ENCODE measurements at regions not wholly inside any gene's neighbourhood (a gene's known extent, or its start where the extent isn't known, plus 50 kb on each side); places are given as distances from the start of the nearest gene placed in this dataset.

- TF ChIP-seq, protein P1, sequence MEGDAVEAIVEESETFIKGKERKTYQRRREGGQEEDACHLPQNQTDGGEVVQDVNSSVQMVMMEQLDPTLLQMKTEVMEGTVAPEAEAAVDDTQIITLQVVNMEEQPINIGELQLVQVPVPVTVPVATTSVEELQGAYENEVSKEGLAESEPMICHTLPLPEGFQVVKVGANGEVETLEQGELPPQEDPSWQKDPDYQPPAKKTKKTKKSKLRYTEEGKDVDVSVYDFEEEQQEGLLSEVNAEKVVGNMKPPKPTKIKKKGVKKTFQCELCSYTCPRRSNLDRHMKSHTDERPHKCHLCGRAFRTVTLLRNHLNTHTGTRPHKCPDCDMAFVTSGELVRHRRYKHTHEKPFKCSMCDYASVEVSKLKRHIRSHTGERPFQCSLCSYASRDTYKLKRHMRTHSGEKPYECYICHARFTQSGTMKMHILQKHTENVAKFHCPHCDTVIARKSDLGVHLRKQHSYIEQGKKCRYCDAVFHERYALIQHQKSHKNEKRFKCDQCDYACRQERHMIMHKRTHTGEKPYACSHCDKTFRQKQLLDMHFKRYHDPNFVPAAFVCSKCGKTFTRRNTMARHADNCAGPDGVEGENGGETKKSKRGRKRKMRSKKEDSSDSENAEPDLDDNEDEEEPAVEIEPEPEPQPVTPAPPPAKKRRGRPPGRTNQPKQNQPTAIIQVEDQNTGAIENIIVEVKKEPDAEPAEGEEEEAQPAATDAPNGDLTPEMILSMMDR (IDR thresholded peaks at IDR 0.05; ENCODE audit: low read depth, low read length): no peak
- DNase-seq (ENCODE audit: low read depth in 2 of 2): no peak
- H3K4me3 ChIP-seq (replicated peaks in 1 of 2; ENCODE audit: low read depth in 2 of 2, low read length in 2 of 2): no peak overlapping the region
Observed at GRCh38 chr2:19787134-19787533, 114.6 kb downstream of the TTC32 start.

- TF ChIP-seq, protein P1 (IDR thresholded peaks at IDR 0.05; ENCODE audit: low read depth, low read length): no peak
- H3K4me3 ChIP-seq (replicated peaks in 1 of 2; ENCODE audit: low read depth in 2 of 2, low read length in 2 of 2): no peak overlapping the region
- peak; percentile 74 to 87 for DNase-seq (ENCODE audit: low read depth in 2 of 2)
Observed at GRCh38 chr2:19786408-19787058, 115.2 kb downstream of the TTC32 start.

DNA sequence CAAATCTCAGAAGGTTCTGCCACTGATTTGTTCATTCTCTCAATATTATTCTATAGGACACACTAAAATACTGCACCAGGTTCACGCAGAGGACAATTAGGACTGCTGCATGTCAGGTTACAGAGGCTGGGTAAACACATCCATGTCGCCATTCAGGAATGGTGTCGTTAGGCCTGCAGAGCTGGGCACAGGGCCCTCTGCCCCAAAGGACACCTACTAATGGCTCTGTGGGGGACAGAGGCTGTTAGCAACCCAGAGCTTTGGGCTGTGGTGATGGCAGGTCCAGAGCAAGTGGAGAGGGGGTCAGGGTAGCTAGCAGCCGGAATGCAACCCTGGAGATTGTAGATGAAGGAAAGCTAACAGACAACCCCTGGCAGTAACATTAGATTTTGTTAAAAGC, 115.9 kb downstream of the TTC32 start:
- H3K4me3 ChIP-seq (replicated peaks in 1 of 2; ENCODE audit: low read depth in 2 of 2, low read length in 2 of 2): no peak overlapping the region
- TF ChIP-seq, protein P1 (IDR thresholded peaks at IDR 0.05; ENCODE audit: low read depth, low read length): no peak
- no peak for DNase-seq (ENCODE audit: low read depth in 2 of 2)

GRCh38 chr2:19785447-19785846, 116.3 kb downstream of the TTC32 start:
- DNase-seq (ENCODE audit: low read depth in 2 of 2): peak; percentile 76 to 84

GRCh38 chr2:19784456-19784855, 117.3 kb downstream of the TTC32 start:
- TF ChIP-seq, protein P1 (IDR thresholded peaks at IDR 0.05; ENCODE audit: low read depth, low read length): no peak
- no peak for DNase-seq (ENCODE audit: low read depth in 2 of 2)
- H3K4me3 ChIP-seq (replicated peaks in 1 of 2; ENCODE audit: low read depth in 2 of 2, low read length in 2 of 2): no peak overlapping the region

More at GRCh38 chr2:19785447-19785846, 116.3 kb downstream of the TTC32 start:
- H3K4me3 ChIP-seq (replicated peaks in 1 of 2; ENCODE audit: low read depth in 2 of 2, low read length in 2 of 2): no peak overlapping the region
- TF ChIP-seq, protein P1 (IDR thresholded peaks at IDR 0.05; ENCODE audit: low read depth, low read length): no peak

- no peak overlapping the region for H3K4me3 ChIP-seq (replicated peaks in 1 of 2; ENCODE audit: low read depth in 2 of 2, low read length in 2 of 2)
- DNase-seq (ENCODE audit: low read depth in 2 of 2): no peak
- TF ChIP-seq, protein P1 (IDR thresholded peaks at IDR 0.05; ENCODE audit: low read depth, low read length): no peak
Observed at GRCh38 chr2:19783935-19784334, 117.8 kb downstream of the TTC32 start.
